Smooth muscle cell (in vitro differentiated cells): ENCODE measurements at regions not wholly inside any gene's neighbourhood (a gene's known extent, or its start where the extent isn't known, plus 50 kb on each side); places are given as distances from the start of the nearest gene placed in this dataset.

ENCODE experiments used
- DNase-seq: peaks from one replicate; lab custom pipeline; 2025; ENCODE audit not compliant: unreplicated experiment; lab: John Stamatoyannopoulos, UW
- H2AFZ ChIP-seq: fragments of 200-600 bp; sonication (generic); 2 replicates; pipeline ENCODE4 v1.6.0; 2016; ENCODE audit warnings: antibody characterized with exemption, low read depth, mild to moderate bottlenecking
- H3F3A ChIP-seq: fragments of 200-600 bp; sonication (generic); 2 replicates; pipeline ENCODE4 v1.6.0; 2017; ENCODE audit warnings: antibody characterized with exemption, low read depth
- H3K27ac ChIP-seq: fragments of 200-600 bp; sonication (generic); 2 replicates; pipeline ENCODE4 v1.5.1; 2016; ENCODE audit warnings: low read depth, mild to moderate bottlenecking
- H3K27me3 ChIP-seq: fragments of 200-600 bp; sonication (generic); 2 replicates; pipeline ENCODE4 v1.6.1; 2016; ENCODE audit warnings: low read depth, mild to moderate bottlenecking
- H3K36me3 ChIP-seq: fragments of 200-600 bp; sonication (generic); 2 replicates; pipeline ENCODE4 v1.5.1; 2016; ENCODE audit warnings: low read depth
- H3K4me1 ChIP-seq: fragments of 200-600 bp; sonication (generic); 2 replicates; pipeline ENCODE4 v1.5.1; 2016; ENCODE audit warnings: low read depth
- H3K4me2 ChIP-seq: fragments of 200-600 bp; sonication (generic); 2 replicates; pipeline ENCODE4 v1.6.0; 2016; ENCODE audit warnings: mild to moderate bottlenecking
- H3K4me3 ChIP-seq: fragments of 200-600 bp; sonication (generic); 2 replicates; pipeline ENCODE4 v1.5.1; 2016; ENCODE audit warnings: mild to moderate bottlenecking
- H3K79me2 ChIP-seq: fragments of 200-600 bp; sonication (generic); 2 replicates; pipeline ENCODE4 v1.6.0; 2016; ENCODE audit warnings: low read depth, mild to moderate bottlenecking
- H3K9ac ChIP-seq: fragments of 200-600 bp; sonication (generic); 2 replicates; pipeline ENCODE4 v1.6.0; 2016; ENCODE audit warnings: low read depth
- H3K9me3 ChIP-seq: fragments of 200-600 bp; sonication (generic); replicated peaks from 2 replicates; pipeline ENCODE4 v1.5.1; 2016; ENCODE audit warnings: low read depth
- H4K20me1 ChIP-seq: fragments of 200-600 bp; sonication (generic); 2 replicates; pipeline ENCODE4 v1.6.0; 2016; ENCODE audit warnings: low read depth
- CTCF ChIP-seq: fragments of 200-600 bp; sonication (generic); IDR thresholded peaks from 2 replicates; pipeline ENCODE4 v1.5.1; 2017; ENCODE audit warnings: borderline replicate concordance, mild to moderate bottlenecking, antibody characterized with exemption; ENCODE audit not compliant: insufficient read depth, poor library complexity, severe bottlenecking
- WGBS: methylation state at CpG from one replicate; pipeline ENCODE4 v1.1.7; 2016; ENCODE audit warnings: low lambda C conversion rate; 5-methylcytosine and 5-hydroxymethylcytosine counted together

- DNase-seq, result no peak
- H3K36me3 ChIP-seq, result no peaks in the 10 kb centered on the region
- no peak for TF ChIP-seq CTCF
- no peaks in the 10 kb centered on the region for H3K79me2 ChIP-seq
- H3F3A ChIP-seq, result no peaks in the 10 kb centered on the region
- no peaks in the 10 kb centered on the region for H3K4me1 ChIP-seq
- no peak overlapping the region for H3K4me3 ChIP-seq
- no peaks in the 10 kb centered on the region for H3K27me3 ChIP-seq
- no peaks in the 10 kb centered on the region for H4K20me1 ChIP-seq
- no peak overlapping the region for H3K9ac ChIP-seq
- WGBS, result 80% methylated on average over 4 of the region's 4 CpGs
- H3K9me3 ChIP-seq, result no peaks in the 10 kb centered on the region
- H2AFZ ChIP-seq, result no peak overlapping the region
- no peak overlapping the region for H3K4me2 ChIP-seq
- no peak overlapping the region for H3K27ac ChIP-seq
Observed at GRCh38 chr11:104663190-104664140, 234.8 kb downstream of the CASP12 start.

GRCh38 chr11:104661901-104662300 lies 236.4 kb downstream of the CASP12 start:
- no peak for TF ChIP-seq CTCF
- 100% methylated on average over 1 of the region's 1 CpG for WGBS

GRCh38 chr11:104661471-104661870 lies 236.8 kb downstream of the CASP12 start:
- Histone ChIP-seq H3K27ac (no peak overlapping the region), H3K9me3 (no peaks in the 10 kb centered on the region), H3K4me2 (no peak overlapping the region), H3K4me1 (no peaks in the 10 kb centered on the region), H3F3A (no peaks in the 10 kb centered on the region), H3K27me3 (no peaks in the 10 kb centered on the region), H3K4me3 (no peak overlapping the region), H3K9ac (no peak overlapping the region), H3K79me2 (no peaks in the 10 kb centered on the region), H3K36me3 (no peaks in the 10 kb centered on the region), H4K20me1 (no peaks in the 10 kb centered on the region), H2AFZ (no peak overlapping the region)
- 98% methylated on average over 5 of the region's 5 CpGs for whole genome bisulfite sequencing
- no peak for DNase-seq
- TF ChIP-seq CTCF, result no peak

More at GRCh38 chr11:104661901-104662300, 236.4 kb downstream of the CASP12 start:
- Histone ChIP-seq H3K4me1 (no peaks in the 10 kb centered on the region), H3K27ac (no peak overlapping the region), H3K4me2 (no peak overlapping the region), H3K9ac (no peak overlapping the region), H3K9me3 (no peaks in the 10 kb centered on the region), H3F3A (no peaks in the 10 kb centered on the region), H4K20me1 (no peaks in the 10 kb centered on the region), H2AFZ (no peak overlapping the region), H3K27me3 (no peaks in the 10 kb centered on the region), H3K79me2 (no peaks in the 10 kb centered on the region), H3K36me3 (no peaks in the 10 kb centered on the region), H3K4me3 (no peak overlapping the region)
- DNase-seq, result no peak
